ENCODE measurements at regions not wholly inside any gene's neighbourhood (a gene's known extent, or its start where the extent isn't known, plus 50 kb on each side); places are given as distances from the start of the nearest gene placed in this dataset.

GRCh38 chr2:176936410-176936809 is 276.2 kb upstream of the HNRNPA3 start:
- no peak for TF ChIP-seq CTCF (IDR thresholded peaks at IDR 0.05)
- H3K4me3 Mint-ChIP-seq: no peak overlapping the region

GRCh38 chr2:176944998-176945397 is 267.6 kb upstream of the HNRNPA3 start:
- CTCF ChIA-PET: no interaction called here
- peaks cover 31% of the 10 kb centered on the region for H3K9me3 Mint-ChIP-seq
- H3K27me3 Mint-ChIP-seq (ENCODE audit: low read depth): no peaks in the 10 kb centered on the region
- no peak for TF ChIP-seq ZBTB21 (CRISPR knock-in tag; IDR thresholded peaks at IDR 0.05; ENCODE audit: borderline replicate concordance)
- no peak for TF ChIP-seq ZNF317 (CRISPR knock-in tag; IDR thresholded peaks at IDR 0.05; ENCODE audit: borderline replicate concordance, low read depth)
- TF ChIP-seq ETV6 (CRISPR knock-in tag; IDR thresholded peaks at IDR 0.05): no peak
- TF ChIP-seq SMAD3 (CRISPR knock-in tag; IDR thresholded peaks at IDR 0.05; ENCODE audit: borderline replicate concordance): no peak
- no peak for TF ChIP-seq CTCF (IDR thresholded peaks at IDR 0.05)
- TF ChIP-seq FOXK1 (CRISPR knock-in tag; IDR thresholded peaks at IDR 0.05): no peak
- no peak overlapping the region for H3K4me3 Mint-ChIP-seq
- ATAC-seq (no peak), DNase-seq (ENCODE audit: low spot score) (no peak)
- peaks cover 3% of the 10 kb centered on the region; the same call in 1 of the 2 replicates for H3K36me3 Mint-ChIP-seq
- no peaks in the 10 kb centered on the region for H3K4me1 Mint-ChIP-seq
- POLR2A ChIA-PET: no interaction called here
- no peak overlapping the region for H3K27ac Mint-ChIP-seq

More at GRCh38 chr2:176936410-176936809, 276.2 kb upstream of the HNRNPA3 start:
- Mint-ChIP-seq H3K27ac (no peak overlapping the region), H3K27me3 (ENCODE audit: low read depth) (no peaks in the 10 kb centered on the region), H3K9me3 (no peaks in the 10 kb centered on the region), H3K36me3 (no peaks in the 10 kb centered on the region), H3K4me1 (peaks cover 5% of the 10 kb centered on the region)
- ATAC-seq (no peak), DNase-seq (ENCODE audit: low spot score) (no peak)
- POLR2A ChIA-PET: no interaction called here
- CTCF ChIA-PET: no interaction called here

GRCh38 chr2:176947754-176948153 is 264.8 kb upstream of the HNRNPA3 start:
- ATAC-seq (no peak), DNase-seq (ENCODE audit: low spot score) (no peak)
- Mint-ChIP-seq H3K27ac (no peak overlapping the region), H3K36me3 (peaks cover 11% of the 10 kb centered on the region), H3K4me3 (no peak overlapping the region), H3K4me1 (no peaks in the 10 kb centered on the region), H3K9me3 (peaks cover 44% of the 10 kb centered on the region), H3K27me3 (ENCODE audit: low read depth) (no peaks in the 10 kb centered on the region)
- POLR2A ChIA-PET: no interaction called here
- CTCF ChIA-PET: no interaction called here
- TF ChIP-seq ATF6 (CRISPR knock-in tag; IDR thresholded peaks at IDR 0.05) (no peak), PREB (CRISPR knock-in tag; IDR thresholded peaks at IDR 0.05; ENCODE audit: borderline replicate concordance) (no peak), FOXP1 (CRISPR knock-in tag; IDR thresholded peaks at IDR 0.05; ENCODE audit: borderline replicate concordance) (no peak), ZNF425 (CRISPR knock-in tag; conservative IDR thresholded peaks at IDR 0.05) (no peak), JAZF1 (CRISPR knock-in tag; IDR thresholded peaks at IDR 0.05) (no peak), TP53 (CRISPR knock-in tag; IDR thresholded peaks at IDR 0.05) (no peak), ZNF671 (CRISPR knock-in tag; IDR thresholded peaks at IDR 0.05) (no peak), CREB1 (CRISPR knock-in tag; IDR thresholded peaks at IDR 0.05) (no peak), ATF3 (CRISPR knock-in tag; conservative IDR thresholded peaks at IDR 0.05) (no peak), HMGXB4 (CRISPR knock-in tag; IDR thresholded peaks at IDR 0.05) (no peak), CDX4 (CRISPR knock-in tag; IDR thresholded peaks at IDR 0.05; ENCODE audit: borderline replicate concordance) (no peak), NFE2L1 (CRISPR knock-in tag; IDR thresholded peaks at IDR 0.05) (no peak), SMAD3 (CRISPR knock-in tag; IDR thresholded peaks at IDR 0.05; ENCODE audit: borderline replicate concordance) (no peak)

Data from WTC11 (cell line).